C4-2B (cell line): ENCODE measurements at regions not wholly inside any gene's neighbourhood (a gene's known extent, or its start where the extent isn't known, plus 50 kb on each side); places are given as distances from the start of the nearest gene placed in this dataset.
"Not testable (repeated sequence)": the region's sequence is repeated elsewhere in the genome, so short reads cannot be mapped to it uniquely, and the experiment has no call there.

ENCODE experiments used
- H3K27ac ChIP-seq: fragments of 450-650 bp; 2 replicates; pipeline ENCODE4 v1.5.1; 2017
- CTCF ChIP-seq: fragments of 450-650 bp; conservative IDR thresholded peaks from 2 replicates; pipeline ENCODE4 v1.5.1; 2017; ENCODE audit warnings: mild to moderate bottlenecking
- ZFX ChIP-seq: fragments of 450-650 bp; IDR thresholded peaks from 2 replicates; pipeline ENCODE4 v1.6.1; 2017

- H3K27ac ChIP-seq, result no peak overlapping the region
- TF ChIP-seq ZFX (no peak), CTCF (no peak)
Observed at GRCh38 chr5:50501491-50502228, 60.6 kb upstream of the EMB start.

- TF ChIP-seq CTCF, result peak; percentile 71
- H3K27ac ChIP-seq, result not testable (repeated sequence)
Observed at GRCh38 chr5:50513028-50513457, 72.0 kb upstream of the EMB start.

- not testable (repeated sequence) for H3K27ac ChIP-seq
Observed at GRCh38 chr5:50521060-50521459, 80.0 kb upstream of the EMB start.

- H3K27ac ChIP-seq, result not testable (repeated sequence)
Observed at GRCh38 chr5:50527514-50528060, 86.5 kb upstream of the EMB start.

GRCh38 chr5:50535393-50535792 lies 94.3 kb upstream of the EMB start:
- TF ChIP-seq CTCF, result no peak
- no peak overlapping the region for H3K27ac ChIP-seq

GRCh38 chr5:50537534-50537933 lies 96.4 kb upstream of the EMB start:
- H3K27ac ChIP-seq, result not testable (repeated sequence)

- H3K27ac ChIP-seq, result no peak overlapping the region
- no peak for TF ChIP-seq ZFX
- TF ChIP-seq CTCF, result no peak
Observed at GRCh38 chr5:50547303-50547702, 106.2 kb upstream of the EMB start.

- no peak overlapping the region for H3K27ac ChIP-seq
- TF ChIP-seq ZFX (no peak), CTCF (no peak)
Observed at GRCh38 chr5:50550267-50550666, 109.2 kb upstream of the EMB start.

- no peak overlapping the region for H3K27ac ChIP-seq
- TF ChIP-seq ZFX (no peak), CTCF (no peak)
Observed at GRCh38 chr5:50550993-50551392, 109.9 kb upstream of the EMB start.
